HEK293T (cell line): ENCODE measurements at regions not wholly inside any gene's neighbourhood (a gene's known extent, or its start where the extent isn't known, plus 50 kb on each side); places are given as distances from the start of the nearest gene placed in this dataset.
"Not testable (repeated sequence)": the region's sequence is repeated elsewhere in the genome, so short reads cannot be mapped to it uniquely, and the experiment has no call there.

ENCODE experiments used
- CTCF ChIA-PET: fragments of 350-600 bp; formaldehyde crosslinking; extraction: SDS; loops from one replicate; lab custom pipeline; 2021; ENCODE audit warnings: antibody characterized with exemption, inconsistent platforms; lab: Yijun Ruan, JAX
- POLR2A ChIA-PET: fragments of 350-600 bp; formaldehyde crosslinking; extraction: SDS; loops from one replicate; lab custom pipeline; 2020; ENCODE audit warnings: antibody characterized with exemption, inconsistent platforms; lab: Yijun Ruan, JAX
- DNase-seq: peaks from one replicate; pipeline ENCODE4 v3.0.0; 2012; ENCODE audit warnings: mixed read lengths; ENCODE audit errors: extremely low spot score
- ARNT ChIP-seq: fragments of 450-650 bp; IDR thresholded peaks from 2 replicates; pipeline ENCODE4 v1.6.1; 2017; ENCODE audit warnings: mild to moderate bottlenecking
- BHLHE40 ChIP-seq: fragments of 450-650 bp; IDR thresholded peaks from 2 replicates; pipeline ENCODE4 v1.6.1; 2016; ENCODE audit warnings: mild to moderate bottlenecking, moderate library complexity, borderline replicate concordance
- CTBP1 ChIP-seq: fragments of 450-650 bp; IDR thresholded peaks from 2 replicates; pipeline ENCODE4 v1.6.1; 2016; ENCODE audit warnings: borderline replicate concordance
- ELF4 ChIP-seq: fragments of 450-650 bp; IDR thresholded peaks from 2 replicates; pipeline ENCODE4 v1.6.1; 2017; ENCODE audit warnings: antibody characterized with exemption
- FOXA1 ChIP-seq: fragments of 450-650 bp; IDR thresholded peaks from 2 replicates; pipeline ENCODE4 v1.6.1; 2016; ENCODE audit warnings: mild to moderate bottlenecking
- FOXK2 ChIP-seq: fragments of 450-650 bp; IDR thresholded peaks from 2 replicates; pipeline ENCODE4 v1.6.1; 2016; ENCODE audit warnings: mild to moderate bottlenecking
- FOXM1 ChIP-seq: fragments of 450-650 bp; IDR thresholded peaks from 2 replicates; pipeline ENCODE4 v1.6.1; 2017; ENCODE audit warnings: mild to moderate bottlenecking, borderline replicate concordance
- HDGF ChIP-seq: fragments of 450-650 bp; IDR thresholded peaks from 2 replicates; pipeline ENCODE4 v1.6.1; 2017; ENCODE audit warnings: antibody characterized with exemption, borderline replicate concordance
- L3MBTL2 ChIP-seq: fragments of 450-650 bp; conservative IDR thresholded peaks from 2 replicates; pipeline ENCODE4 v1.6.1; 2016; ENCODE audit warnings: mild to moderate bottlenecking
- LEF1 ChIP-seq: fragments of 450-650 bp; IDR thresholded peaks from 2 replicates; pipeline ENCODE4 v1.6.1; 2017; ENCODE audit warnings: mild to moderate bottlenecking, borderline replicate concordance
- NFRKB ChIP-seq: fragments of 450-650 bp; IDR thresholded peaks from 2 replicates; pipeline ENCODE4 v1.6.1; 2016; ENCODE audit warnings: mild to moderate bottlenecking, moderate library complexity
- PKNOX1 ChIP-seq: fragments of 450-650 bp; IDR thresholded peaks from 2 replicates; pipeline ENCODE4 v1.6.1; 2016
- SP1 ChIP-seq: fragments of 450-650 bp; IDR thresholded peaks from 2 replicates; pipeline ENCODE4 v1.6.1; 2017
- SUZ12 ChIP-seq: fragments of 450-650 bp; IDR thresholded peaks from 2 replicates; pipeline ENCODE4 v1.6.1; 2016; ENCODE audit warnings: mild to moderate bottlenecking
- TARDBP ChIP-seq: fragments of 450-650 bp; IDR thresholded peaks from 2 replicates; pipeline ENCODE4 v1.6.1; 2016
- ZNF384 ChIP-seq: fragments of 450-650 bp; IDR thresholded peaks from 2 replicates; pipeline ENCODE4 v1.6.1; 2016

GRCh38 chr17:83161298-83162034 lies 82.1 kb downstream of the METRNL start:
- ChIA-PET POLR2A (no interaction called here), CTCF (no interaction called here)
- no peak for TF ChIP-seq FOXM1
- TF ChIP-seq HDGF: no peak
- no peak for TF ChIP-seq FOXK2
- TF ChIP-seq SUZ12: no peak
- no peak for TF ChIP-seq L3MBTL2
- TF ChIP-seq ZNF384: no peak
- no peak for TF ChIP-seq NFRKB
- no peak for TF ChIP-seq PKNOX1
- no peak for TF ChIP-seq FOXA1
- no peak for TF ChIP-seq LEF1
- TF ChIP-seq CTBP1: no peak
- TF ChIP-seq ARNT: no peak
- no peak for TF ChIP-seq ELF4
- TF ChIP-seq SP1: no peak
- TF ChIP-seq TARDBP: no peak
- TF ChIP-seq BHLHE40: no peak
- DNase-seq: no peak

- no peak for TF ChIP-seq CTBP1
- DNase-seq: no peak
- POLR2A ChIA-PET: no interaction called here
- CTCF ChIA-PET: interaction anchor here (0.7 kb wide), 1 partner anchor 287 kb away, joined by 3 read pairs; no protein-coding TSS in a partner anchor
Observed at GRCh38 chr17:83162035-83162745, 82.8 kb downstream of the METRNL start.

GRCh38 chr17:83164490-83164889 lies 85.1 kb downstream of the METRNL start:
- POLR2A ChIA-PET: no interaction called here
- no peak for TF ChIP-seq ARNT
- no peak for TF ChIP-seq FOXK2
- CTCF ChIA-PET: no interaction called here
- no peak for DNase-seq

GRCh38 chr17:83170571-83171260 lies 91.3 kb downstream of the METRNL start:
- POLR2A ChIA-PET: no interaction called here
- no peak for DNase-seq
- CTCF ChIA-PET: no interaction called here
- TF ChIP-seq BHLHE40 (no peak), ZNF384 (no peak), NFRKB (no peak), TARDBP (no peak)

- POLR2A ChIA-PET: no interaction called here
- no peak for TF ChIP-seq LEF1
- no peak for TF ChIP-seq ELF4
- no peak for TF ChIP-seq CTBP1
- no peak for TF ChIP-seq SUZ12
- TF ChIP-seq SP1: no peak
- no peak for TF ChIP-seq NFRKB
- no peak for TF ChIP-seq BHLHE40
- TF ChIP-seq L3MBTL2: no peak
- TF ChIP-seq FOXM1: no peak
- TF ChIP-seq ZNF384: no peak
- TF ChIP-seq FOXA1: no peak
- no peak for TF ChIP-seq HDGF
- TF ChIP-seq FOXK2: no peak
Observed at GRCh38 chr17:83171661-83172060, 92.3 kb downstream of the METRNL start.

GRCh38 chr17:83172099-83172498 lies 92.7 kb downstream of the METRNL start:
- DNase-seq, CTCF ChIA-PET, POLR2A ChIA-PET: not testable (repeated sequence)

More at GRCh38 chr17:83171661-83172060, 92.3 kb downstream of the METRNL start:
- no peak for DNase-seq
- CTCF ChIA-PET: no interaction called here

- POLR2A ChIA-PET, DNase-seq, CTCF ChIA-PET: not testable (repeated sequence)
Observed at GRCh38 chr17:83172646-83173045, 93.2 kb downstream of the METRNL start.

GRCh38 chr17:83173180-83173913 lies 93.9 kb downstream of the METRNL start:
- DNase-seq, CTCF ChIA-PET, POLR2A ChIA-PET: not testable (repeated sequence)
